ENCODE measurements at regions not wholly inside any gene's neighbourhood (a gene's known extent, or its start where the extent isn't known, plus 50 kb on each side); places are given as distances from the start of the nearest gene placed in this dataset.

- TF ChIP-seq CTCF (IDR thresholded peaks at IDR 0.05; ENCODE audit: extremely low read depth in 1 of 2, insufficient read depth in 1 of 2, low read depth in 1 of 2, low read length in 2 of 2): no peak
- TF ChIP-seq POLR2A (IDR thresholded peaks at IDR 0.05; ENCODE audit: low read depth, low read length): no peak
These were observed 1124.3 kb downstream of the AMY1C start for GRCh38 chr1:104874044-104874443.

All from endothelial cell of umbilical vein (primary cell).